ENCODE measurements at regions not wholly inside any gene's neighbourhood (a gene's known extent, or its start where the extent isn't known, plus 50 kb on each side); places are given as distances from the start of the nearest gene placed in this dataset.
"Not testable (repeated sequence)": the region's sequence is repeated elsewhere in the genome, so short reads cannot be mapped to it uniquely, and the experiment has no call there.

DNA sequence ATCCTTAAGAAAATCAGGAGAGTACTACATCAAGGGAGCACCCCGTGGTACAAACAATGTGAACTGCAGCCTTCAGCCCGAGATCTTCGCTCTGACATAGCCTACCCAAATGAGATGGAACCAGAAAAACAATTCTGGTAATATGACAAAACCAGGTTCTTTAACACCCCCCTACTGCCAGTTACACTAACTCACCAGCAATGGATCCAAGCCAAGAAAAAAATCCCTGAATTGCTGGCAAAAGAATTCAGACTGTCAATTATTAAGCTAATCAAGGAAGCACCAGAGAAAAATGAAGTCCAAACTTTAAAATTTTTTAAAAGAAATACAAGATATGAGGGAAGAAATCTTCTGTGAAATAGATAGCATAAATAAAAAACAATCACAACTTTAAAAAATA lies 101.7 kb upstream of the KLF8 start:
- no peak for DNase-seq

- not testable (repeated sequence) for DNase-seq
Observed at GRCh38 chrX:56164135-56164534, 68.0 kb upstream of the KLF8 start.
